Mammary epithelial cell (primary cell): ENCODE measurements at regions not wholly inside any gene's neighbourhood (a gene's known extent, or its start where the extent isn't known, plus 50 kb on each side); places are given as distances from the start of the nearest gene placed in this dataset.

Experiments
- CTCF ChIP-seq, 2 donors: IDR thresholded peaks in 1 of 2; conservative IDR thresholded peaks in 1 of 2; 2 replicates each; pipeline ENCODE4 v1.5.1; 2011 to 2012; ENCODE audit warnings: inconsistent platforms in 2 of 2, low read length in 2 of 2, mild to moderate bottlenecking in 2 of 2, control low read depth in 1 of 2, low read depth in 1 of 2; ENCODE audit not compliant: insufficient read depth in 1 of 2; ENCODE audit errors: extremely low read depth in 1 of 2
- EZH2 ChIP-seq: IDR thresholded peaks from 2 replicates; pipeline ENCODE4 v1.6.1; 2012; ENCODE audit warnings: low read length, inconsistent platforms, borderline replicate concordance

- TF ChIP-seq CTCF (conservative IDR thresholded peaks at IDR 0.05 in 1 of 2, IDR thresholded peaks at IDR 0.05 in 1 of 2; ENCODE audit: extremely low read depth in 1 of 2, insufficient read depth in 1 of 2, low read depth in 1 of 2, low read length in 2 of 2): no peak
- TF ChIP-seq EZH2: no peak
Observed at GRCh38 chr20:55140631-55141030, 665.2 kb downstream of the DOK5 start.
